ENCODE measurements at regions not wholly inside any gene's neighbourhood (a gene's known extent, or its start where the extent isn't known, plus 50 kb on each side); places are given as distances from the start of the nearest gene placed in this dataset.

DNA sequence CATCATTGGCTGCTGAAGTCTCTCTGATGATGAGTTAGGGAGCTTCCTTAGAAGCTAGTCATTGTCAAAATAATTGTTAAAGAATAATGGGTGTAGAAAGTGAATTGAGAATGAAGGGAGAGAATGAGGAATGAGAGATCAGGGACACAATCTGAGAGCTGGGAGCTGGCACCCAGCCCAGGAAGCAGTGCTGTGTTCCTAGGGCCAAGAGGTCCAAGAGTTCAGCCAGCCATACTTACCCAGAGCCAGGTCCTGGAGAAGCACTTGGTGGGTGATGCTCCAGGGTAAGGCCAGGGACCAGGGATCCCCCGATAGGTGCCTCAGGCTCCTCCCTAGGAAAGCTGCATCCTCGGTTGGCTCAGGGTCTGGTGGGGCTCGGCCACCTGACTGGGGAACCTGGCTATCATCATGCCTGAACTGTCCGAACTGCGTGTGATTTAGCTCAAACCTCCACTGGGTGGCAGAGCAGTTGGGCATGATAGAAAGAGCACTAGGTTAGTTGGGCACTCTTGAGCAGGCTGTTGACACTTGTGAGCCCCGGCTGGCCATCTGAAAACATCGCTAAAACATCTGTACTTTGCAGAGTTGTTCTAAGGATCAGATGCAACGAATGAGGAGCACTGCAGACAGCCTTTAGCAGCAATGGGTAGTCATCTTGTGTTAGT is 123.9 kb upstream of the NCAM1 start:
- DNase-seq (ENCODE audit: low read depth, low spot score), result no peak
- TF ChIP-seq, protein P1, sequence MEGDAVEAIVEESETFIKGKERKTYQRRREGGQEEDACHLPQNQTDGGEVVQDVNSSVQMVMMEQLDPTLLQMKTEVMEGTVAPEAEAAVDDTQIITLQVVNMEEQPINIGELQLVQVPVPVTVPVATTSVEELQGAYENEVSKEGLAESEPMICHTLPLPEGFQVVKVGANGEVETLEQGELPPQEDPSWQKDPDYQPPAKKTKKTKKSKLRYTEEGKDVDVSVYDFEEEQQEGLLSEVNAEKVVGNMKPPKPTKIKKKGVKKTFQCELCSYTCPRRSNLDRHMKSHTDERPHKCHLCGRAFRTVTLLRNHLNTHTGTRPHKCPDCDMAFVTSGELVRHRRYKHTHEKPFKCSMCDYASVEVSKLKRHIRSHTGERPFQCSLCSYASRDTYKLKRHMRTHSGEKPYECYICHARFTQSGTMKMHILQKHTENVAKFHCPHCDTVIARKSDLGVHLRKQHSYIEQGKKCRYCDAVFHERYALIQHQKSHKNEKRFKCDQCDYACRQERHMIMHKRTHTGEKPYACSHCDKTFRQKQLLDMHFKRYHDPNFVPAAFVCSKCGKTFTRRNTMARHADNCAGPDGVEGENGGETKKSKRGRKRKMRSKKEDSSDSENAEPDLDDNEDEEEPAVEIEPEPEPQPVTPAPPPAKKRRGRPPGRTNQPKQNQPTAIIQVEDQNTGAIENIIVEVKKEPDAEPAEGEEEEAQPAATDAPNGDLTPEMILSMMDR (IDR thresholded peaks at IDR 0.05; ENCODE audit: insufficient read depth, low read length, missing control alignments), result no peak
- POLR2A ChIA-PET, result no interaction called here
- H3K4me3 ChIP-seq (ENCODE audit: low read depth, low read length), result no peak overlapping the region
- CTCF ChIA-PET, result no interaction called here

GRCh38 chr11:112839051-112839450 is 122.2 kb upstream of the NCAM1 start:
- H3K4me3 ChIP-seq (ENCODE audit: low read depth, low read length), result no peak overlapping the region
- DNase-seq (ENCODE audit: low read depth, low spot score), result no peak
- CTCF ChIA-PET, result interaction anchor here (1.0 kb wide), 1 partner anchor 251 kb away, joined by 3 read pairs; no protein-coding TSS in a partner anchor
- POLR2A ChIA-PET, result no interaction called here
- TF ChIP-seq, protein P1 (IDR thresholded peaks at IDR 0.05; ENCODE audit: insufficient read depth, low read length, missing control alignments), result no peak

GRCh38 chr11:112841729-112842128 is 119.5 kb upstream of the NCAM1 start:
- CTCF ChIA-PET, result no interaction called here
- POLR2A ChIA-PET, result no interaction called here
- TF ChIP-seq, protein P1 (IDR thresholded peaks at IDR 0.05; ENCODE audit: insufficient read depth, low read length, missing control alignments), result no peak

DNA sequence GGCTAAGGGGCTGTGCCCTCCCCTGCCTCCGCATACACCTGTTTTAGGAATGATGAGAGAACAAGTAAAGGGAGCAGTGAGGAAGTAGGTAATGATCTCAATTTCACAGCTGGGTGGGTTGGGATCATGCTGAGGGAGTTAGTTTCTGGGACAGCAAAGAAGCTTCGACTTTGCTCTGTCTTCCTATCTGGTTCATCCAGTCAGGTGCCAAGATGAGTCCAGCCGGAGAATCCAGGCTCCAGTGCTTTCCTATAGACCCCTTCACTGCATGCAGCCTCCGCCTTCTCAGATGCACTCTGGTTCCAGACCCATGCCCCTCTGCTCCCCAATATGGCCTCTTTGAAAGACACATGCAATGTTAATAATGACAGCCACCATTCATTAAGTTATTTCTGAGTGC is 119.1 kb upstream of the NCAM1 start:
- CTCF ChIA-PET, result no interaction called here
- no peak for DNase-seq (ENCODE audit: low read depth, low spot score)
- POLR2A ChIA-PET, result no interaction called here
- H3K4me3 ChIP-seq (ENCODE audit: low read depth, low read length), result no peak overlapping the region
- TF ChIP-seq, protein P1 (IDR thresholded peaks at IDR 0.05; ENCODE audit: insufficient read depth, low read length, missing control alignments), result no peak

More at GRCh38 chr11:112841729-112842128, 119.5 kb upstream of the NCAM1 start:
- no peak overlapping the region for H3K4me3 ChIP-seq (ENCODE audit: low read depth, low read length)
- no peak for DNase-seq (ENCODE audit: low read depth, low spot score)

DNA sequence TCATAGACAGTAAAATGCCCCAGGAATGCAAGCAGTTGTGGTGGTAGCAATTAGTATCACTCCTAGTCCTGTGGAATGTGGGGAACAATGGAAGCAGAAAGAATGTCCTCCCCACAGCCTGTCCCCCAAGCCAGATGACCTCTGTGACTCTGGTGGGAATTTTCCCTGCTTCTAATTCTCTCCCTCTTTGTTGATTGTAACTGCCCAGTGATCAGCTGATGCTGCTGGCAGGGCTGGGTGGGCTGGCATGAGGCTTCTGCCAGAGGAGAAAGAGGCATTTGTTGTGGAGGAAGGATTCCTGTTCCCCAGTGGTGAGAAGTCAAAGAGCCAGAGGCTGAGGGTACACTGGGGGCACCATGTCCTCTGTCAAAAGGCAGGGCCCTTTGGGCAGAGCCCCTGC is 116.7 kb upstream of the NCAM1 start:
- H3K4me3 ChIP-seq (ENCODE audit: low read depth, low read length), result no peak overlapping the region
- DNase-seq (ENCODE audit: low read depth, low spot score), result no peak
- CTCF ChIA-PET, result no interaction called here
- TF ChIP-seq, protein P1 (IDR thresholded peaks at IDR 0.05; ENCODE audit: insufficient read depth, low read length, missing control alignments), result no peak
- POLR2A ChIA-PET, result no interaction called here

DNA sequence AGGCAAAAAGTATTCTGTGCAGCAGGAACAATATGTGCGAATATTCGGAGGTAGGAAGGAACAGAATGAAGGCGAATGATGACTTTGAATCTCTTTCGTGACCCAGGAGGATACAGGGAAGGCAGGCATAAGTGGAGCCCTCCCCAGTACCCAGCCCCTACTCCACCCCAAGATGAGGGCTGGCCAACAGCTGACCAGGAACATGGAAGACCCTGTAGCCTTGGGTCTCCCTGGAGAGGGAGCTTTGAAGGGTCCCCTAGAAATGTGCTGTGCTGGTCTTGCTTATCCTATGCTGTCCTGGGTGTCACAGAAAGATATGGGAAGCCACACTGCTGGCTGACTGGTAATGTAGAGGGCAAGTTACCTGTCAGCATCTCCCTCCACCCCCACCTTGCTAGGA is 113.7 kb upstream of the NCAM1 start:
- H3K4me3 ChIP-seq (ENCODE audit: low read depth, low read length), result no peak overlapping the region
- TF ChIP-seq, protein P1 (IDR thresholded peaks at IDR 0.05; ENCODE audit: insufficient read depth, low read length, missing control alignments), result no peak
- POLR2A ChIA-PET, result no interaction called here
- CTCF ChIA-PET, result no interaction called here
- no peak for DNase-seq (ENCODE audit: low read depth, low spot score)
